GM21381 (cell line): ENCODE measurements at regions not wholly inside any gene's neighbourhood (a gene's known extent, or its start where the extent isn't known, plus 50 kb on each side); places are given as distances from the start of the nearest gene placed in this dataset.

Source experiments
- ATAC-seq: cut with Tn5 transposase; IDR thresholded peaks from one replicate; pipeline ENCODE4 v1.9.1; 2021; ENCODE audit warnings: mild to moderate bottlenecking, moderate library complexity; ENCODE audit not compliant: unreplicated experiment

- ATAC-seq, result no peak
Measured at GRCh38 chr10:84770824-84771223, 442.4 kb downstream of the CCSER2 start.

GRCh38 chr10:84783386-84783785 lies 455.0 kb downstream of the CCSER2 start:
- no peak for ATAC-seq

- no peak for ATAC-seq
Measured at GRCh38 chr10:84783909-84784308, 455.5 kb downstream of the CCSER2 start.

GRCh38 chr10:84784749-84785148 lies 456.4 kb downstream of the CCSER2 start:
- no peak for ATAC-seq

- ATAC-seq, result no peak
Measured at GRCh38 chr10:84789026-84789425, 460.6 kb downstream of the CCSER2 start.

DNA sequence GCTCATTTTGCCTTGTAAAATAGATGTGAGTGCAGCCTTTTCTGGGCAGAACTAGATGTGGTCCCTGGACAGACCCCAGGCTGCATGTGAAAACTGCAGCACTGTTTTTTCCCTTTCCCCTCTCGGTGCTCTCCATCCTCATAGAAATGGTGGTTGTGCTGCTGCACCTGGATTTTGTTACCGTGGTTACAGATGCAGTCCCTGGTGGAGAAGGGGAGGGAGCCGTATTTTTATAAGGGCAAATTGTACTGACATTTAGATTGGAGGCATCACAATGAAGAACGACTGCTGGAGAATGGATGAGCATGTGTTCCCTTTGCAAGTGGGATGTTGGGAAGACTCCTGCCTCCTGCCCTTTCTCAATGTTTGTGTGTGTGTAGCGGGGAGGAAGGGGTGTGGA lies 469.9 kb downstream of the CCSER2 start:
- ATAC-seq, result no peak

GRCh38 chr10:84801156-84801555 lies 472.8 kb downstream of the CCSER2 start:
- ATAC-seq, result no peak

DNA sequence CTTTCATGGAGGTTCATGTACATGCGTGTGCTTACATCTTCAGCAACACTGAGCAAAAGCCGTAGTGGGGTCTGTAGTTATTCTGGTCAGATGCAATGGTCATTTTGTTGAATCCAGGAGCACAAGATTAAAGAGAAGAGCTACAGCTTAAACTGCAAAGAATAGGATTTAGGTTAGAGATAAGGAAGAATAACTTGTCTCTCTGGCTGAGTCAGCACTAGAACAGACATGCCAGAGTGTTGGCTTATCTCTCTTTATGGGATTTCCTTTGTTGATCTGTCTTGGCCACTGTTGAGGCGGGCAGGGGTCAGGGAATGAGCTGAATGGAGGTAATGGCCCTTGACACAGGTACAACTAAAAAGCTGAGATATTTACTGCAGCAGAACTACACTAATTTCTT lies 473.5 kb downstream of the CCSER2 start:
- no peak for ATAC-seq

- no peak for ATAC-seq
Measured at GRCh38 chr10:84805149-84805548, 476.8 kb downstream of the CCSER2 start.

DNA sequence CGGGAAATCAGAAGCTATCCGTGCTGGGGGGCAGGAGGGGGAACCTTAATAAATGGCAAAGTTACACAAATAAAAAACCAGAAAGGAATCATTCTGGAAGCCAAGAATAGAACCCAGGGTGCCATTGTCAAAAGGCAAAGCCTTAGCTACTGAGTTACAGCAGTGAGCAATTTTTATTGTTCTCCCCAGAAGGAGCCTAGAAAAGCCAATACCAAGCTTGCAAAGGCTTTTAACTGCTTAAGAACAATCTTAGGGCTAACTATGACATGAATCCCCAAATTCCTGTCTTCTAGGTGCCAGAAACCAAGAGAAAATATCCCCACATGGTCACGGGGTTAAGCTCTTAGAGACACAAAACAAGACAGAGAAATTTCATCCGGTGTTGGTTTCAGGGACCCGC lies 482.7 kb downstream of the CCSER2 start:
- no peak for ATAC-seq

DNA sequence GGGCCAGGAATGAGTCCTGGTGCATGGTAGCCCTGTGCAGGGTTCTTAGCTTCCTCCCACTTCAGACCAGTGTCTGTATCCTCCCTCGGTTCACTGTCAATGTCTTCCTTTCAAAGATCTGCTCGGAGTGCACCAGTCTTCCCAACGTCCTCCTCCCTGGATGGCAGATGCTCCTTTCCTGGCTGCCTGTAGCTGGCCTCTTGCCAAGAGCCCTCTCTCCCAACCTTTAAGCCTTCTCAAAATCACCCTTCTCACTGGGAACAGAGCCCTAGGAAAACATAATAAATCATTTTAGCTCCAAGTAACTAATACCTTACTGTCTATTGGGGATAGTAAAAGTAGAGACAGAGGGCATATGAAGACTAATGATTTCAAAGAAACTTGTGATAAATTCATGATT lies 490.6 kb downstream of the CCSER2 start:
- no peak for ATAC-seq

DNA sequence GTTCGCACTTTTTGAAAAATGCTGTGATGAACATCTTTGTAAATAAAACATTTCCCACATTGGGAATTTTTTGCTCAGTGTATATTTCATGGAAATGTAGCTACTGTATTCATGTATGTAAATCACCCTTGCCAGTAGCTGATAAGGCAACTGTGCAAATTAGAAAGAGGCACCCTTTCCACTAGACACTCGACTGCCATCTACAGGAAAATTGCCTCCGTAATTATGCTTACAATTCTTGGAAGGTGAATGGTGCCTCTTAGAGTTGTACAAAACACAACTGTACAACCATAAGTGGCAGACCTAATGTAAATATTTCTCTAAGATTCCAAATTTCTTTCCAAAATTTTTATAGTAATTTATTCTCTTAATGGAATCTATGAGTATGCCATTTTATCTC lies 491.7 kb downstream of the CCSER2 start:
- ATAC-seq, result no peak

GRCh38 chr10:84820596-84820995 lies 492.2 kb downstream of the CCSER2 start:
- ATAC-seq, result no peak

DNA sequence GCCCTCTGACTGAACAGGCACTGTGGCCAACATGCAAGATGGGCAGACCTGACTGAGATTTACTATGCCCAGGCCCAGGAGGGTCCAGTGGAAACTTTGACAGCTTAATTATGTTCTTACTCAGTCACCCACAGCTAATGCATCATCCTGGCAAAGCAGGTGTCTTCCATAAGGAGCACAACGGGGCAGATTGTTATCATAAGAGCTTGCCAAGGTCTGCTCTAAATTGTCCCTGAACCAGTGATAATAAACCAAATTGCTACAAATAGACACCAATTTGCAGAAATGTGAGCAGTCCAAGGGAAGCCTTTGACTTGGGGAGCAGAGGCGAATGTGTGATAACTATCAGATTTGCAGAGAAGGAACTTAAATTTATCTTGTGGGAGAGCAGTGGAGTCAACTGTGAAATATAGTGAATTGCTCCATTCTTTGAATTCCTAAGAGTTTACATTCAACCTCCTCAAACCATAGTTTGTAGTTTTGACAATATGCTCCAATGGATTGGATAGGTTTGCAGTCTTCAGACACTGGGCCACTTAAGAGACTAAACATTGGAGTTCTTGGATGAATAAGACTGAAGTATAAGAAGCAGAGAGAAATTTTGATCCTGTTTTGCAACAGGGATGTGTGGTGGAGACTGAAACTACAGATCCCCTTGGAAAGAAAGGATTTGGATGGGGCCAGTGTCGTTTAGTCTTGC lies 494.7 kb downstream of the CCSER2 start:
- no peak for ATAC-seq

- no peak for ATAC-seq
Measured at GRCh38 chr10:84824525-84824924, 496.1 kb downstream of the CCSER2 start.

GRCh38 chr10:84825330-84825729 lies 496.9 kb downstream of the CCSER2 start:
- no peak for ATAC-seq

DNA sequence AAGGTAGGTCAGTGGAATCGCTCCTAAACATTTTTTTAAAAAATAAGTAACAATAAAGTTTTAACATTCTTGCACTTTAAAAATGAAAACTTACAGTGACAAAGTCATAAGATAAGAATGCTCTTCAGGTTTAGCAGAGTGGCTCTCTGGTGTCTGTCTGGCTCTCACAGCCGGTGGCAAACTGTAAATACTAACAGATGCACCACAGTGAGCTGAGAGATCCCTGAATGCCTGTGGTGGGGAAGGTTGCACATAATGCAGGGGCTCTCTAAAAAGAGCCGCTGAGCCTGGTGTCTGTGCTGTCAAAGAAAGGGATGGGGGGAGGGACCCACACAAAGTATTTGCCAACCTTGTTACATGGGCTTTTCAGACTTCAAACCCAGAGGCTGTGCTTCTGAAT lies 498.3 kb downstream of the CCSER2 start:
- no peak for ATAC-seq

GRCh38 chr10:84829131-84829530 lies 500.7 kb downstream of the CCSER2 start:
- ATAC-seq, result no peak

DNA sequence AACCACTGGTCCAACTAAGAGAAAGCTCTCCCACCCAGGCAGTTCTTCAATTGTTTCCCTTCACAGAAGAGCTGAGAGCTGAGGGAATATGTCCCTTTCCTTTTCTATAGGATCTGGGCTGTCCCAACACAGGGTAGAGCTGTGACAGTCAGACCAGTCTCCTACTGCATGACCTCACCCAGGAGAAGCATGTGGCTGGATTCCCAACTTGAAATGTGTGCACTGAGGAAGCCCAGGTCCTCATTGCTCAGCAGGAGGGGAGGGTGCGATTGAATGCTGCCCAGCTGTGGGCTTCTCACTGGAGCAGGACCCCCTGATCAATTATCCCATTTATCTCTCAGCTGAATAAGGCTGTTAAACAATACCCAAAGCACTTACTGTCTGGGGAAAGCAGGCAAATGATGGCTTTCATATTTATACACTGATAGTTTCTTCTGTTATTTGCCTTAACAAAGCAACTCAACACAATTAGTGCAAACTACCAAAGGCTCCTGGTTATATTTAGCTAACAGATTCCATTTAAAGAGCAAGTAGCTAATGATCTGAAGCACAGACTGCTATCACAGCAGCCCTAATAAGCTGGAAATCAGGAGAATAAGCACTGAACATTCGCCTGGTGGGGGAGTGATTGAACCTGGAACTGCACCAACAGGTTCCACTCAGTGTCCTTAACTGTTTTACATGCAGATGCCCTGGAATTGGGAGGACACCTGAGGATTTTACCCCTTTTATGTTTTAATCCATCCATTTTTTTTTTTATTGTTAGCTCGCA lies 508.8 kb downstream of the CCSER2 start:
- ATAC-seq, result no peak

- no peak for ATAC-seq
Measured at GRCh38 chr10:84837877-84838276, 509.5 kb downstream of the CCSER2 start.

GRCh38 chr10:84838851-84839250 lies 510.5 kb downstream of the CCSER2 start:
- no peak for ATAC-seq

- no peak for ATAC-seq
Measured at GRCh38 chr10:84842593-84842992, 514.2 kb downstream of the CCSER2 start.

GRCh38 chr10:84844461-84844860 lies 516.1 kb downstream of the CCSER2 start:
- ATAC-seq, result no peak
